Cerebellar nuclear complex (tissue), 1 donor: ENCODE measurements at regions not wholly inside any gene's neighbourhood (a gene's known extent, or its start where the extent isn't known, plus 50 kb on each side); places are given as distances from the start of the nearest gene placed in this dataset.

Source experiments
- DNase-seq, 2 experiments: peaks; one replicate each; lab custom pipeline; 2025; lab: John Stamatoyannopoulos, UW

GRCh38 chr11:128365044-128365443 is 222.3 kb downstream of the ETS1 start:
- DNase-seq, result no peak

GRCh38 chr11:128361451-128362020 is 225.8 kb downstream of the ETS1 start:
- no peak for DNase-seq

- DNase-seq, result no peak
Observed at GRCh38 chr11:128359515-128359914, 227.8 kb downstream of the ETS1 start.

- DNase-seq, result no peak
Observed at GRCh38 chr11:128357073-128357472, 230.3 kb downstream of the ETS1 start.

GRCh38 chr11:128355558-128355957 is 231.8 kb downstream of the ETS1 start:
- DNase-seq, result no peak

GRCh38 chr11:128354476-128354875 is 232.9 kb downstream of the ETS1 start:
- DNase-seq, result no peak

GRCh38 chr11:128351168-128351567 is 236.2 kb downstream of the ETS1 start:
- DNase-seq, result no peak

- no peak for DNase-seq
Observed at GRCh38 chr11:128349650-128350299, 237.6 kb downstream of the ETS1 start.

GRCh38 chr11:128346804-128347203 is 240.6 kb downstream of the ETS1 start:
- no peak for DNase-seq

- DNase-seq, result no peak
Observed at GRCh38 chr11:128345316-128345715, 242.0 kb downstream of the ETS1 start.

GRCh38 chr11:128343870-128344269 is 243.5 kb downstream of the ETS1 start:
- no peak for DNase-seq

GRCh38 chr11:128343135-128343514 is 244.2 kb downstream of the ETS1 start:
- no peak for DNase-seq

GRCh38 chr11:128342511-128343134 is 244.7 kb downstream of the ETS1 start:
- DNase-seq, result no peak

GRCh38 chr11:128341280-128342248 is 245.8 kb downstream of the ETS1 start:
- no peak for DNase-seq

GRCh38 chr11:128339792-128340191 is 247.6 kb downstream of the ETS1 start:
- no peak for DNase-seq

- no peak for DNase-seq
Observed at GRCh38 chr11:128338811-128339210, 248.5 kb downstream of the ETS1 start.

- DNase-seq, result no peak
Observed at GRCh38 chr11:128336203-128336602, 251.2 kb downstream of the ETS1 start.

GRCh38 chr11:128335729-128336128 is 251.6 kb downstream of the ETS1 start:
- no peak for DNase-seq

- DNase-seq, result no peak
Observed at GRCh38 chr11:128334311-128335044, 252.9 kb downstream of the ETS1 start.

- DNase-seq, result no peak
Observed at GRCh38 chr11:128331317-128331716, 256.0 kb downstream of the ETS1 start.

- DNase-seq, result no peak
Observed at GRCh38 chr11:128330203-128330602, 257.2 kb downstream of the ETS1 start.
